ENCODE measurements at regions not wholly inside any gene's neighbourhood (a gene's known extent, or its start where the extent isn't known, plus 50 kb on each side); places are given as distances from the start of the nearest gene placed in this dataset.

GRCh38 chr2:226325526-226325925, 474.1 kb downstream of the IRS1 start:
- Histone ChIP-seq H3K4me1 (ENCODE audit: control insufficient read depth in 2 of 2, insufficient read depth in 2 of 2, low read length in 1 of 2) (no peaks in the 10 kb centered on the region), H3K36me3 (ENCODE audit: control insufficient read depth in 2 of 2, insufficient read depth in 2 of 2, low read length in 1 of 2) (no peaks in the 10 kb centered on the region), H3K9me3 (ENCODE audit: control insufficient read depth in 2 of 2, insufficient read depth in 1 of 2, low read depth in 1 of 2, low read length in 1 of 2) (no peaks in the 10 kb centered on the region), H3K27ac (ENCODE audit: low read depth in 2 of 2, low read length in 1 of 2) (no peak overlapping the region), H3K27me3 (ENCODE audit: control insufficient read depth in 1 of 2, insufficient read depth in 2 of 2, low read length in 2 of 2) (no peaks in the 10 kb centered on the region), H3K4me3 (ENCODE audit: low read depth in 1 of 2, low read length in 2 of 2) (no peak overlapping the region)

GRCh38 chr2:226320076-226320948, 479.3 kb downstream of the IRS1 start:
- no peak overlapping the region for H3K4me3 ChIP-seq (ENCODE audit: low read depth in 1 of 2, low read length in 2 of 2)
- no peaks in the 10 kb centered on the region for H3K4me1 ChIP-seq (ENCODE audit: control insufficient read depth in 2 of 2, insufficient read depth in 2 of 2, low read length in 1 of 2)
- no peak overlapping the region for H3K27ac ChIP-seq (ENCODE audit: low read depth in 2 of 2, low read length in 1 of 2)
- no peaks in the 10 kb centered on the region for H3K9me3 ChIP-seq (ENCODE audit: control insufficient read depth in 2 of 2, insufficient read depth in 1 of 2, low read depth in 1 of 2, low read length in 1 of 2)
- 82 to 91% methylated on average over 6 of the region's 6 CpGs for WGBS, 2 donors
- H3K27me3 ChIP-seq (ENCODE audit: control insufficient read depth in 1 of 2, insufficient read depth in 2 of 2, low read length in 2 of 2), result no peaks in the 10 kb centered on the region
- H3K36me3 ChIP-seq (ENCODE audit: control insufficient read depth in 2 of 2, insufficient read depth in 2 of 2, low read length in 1 of 2), result no peaks in the 10 kb centered on the region

- Histone ChIP-seq H3K9me3 (ENCODE audit: control insufficient read depth in 2 of 2, insufficient read depth in 1 of 2, low read depth in 1 of 2, low read length in 1 of 2) (no peaks in the 10 kb centered on the region), H3K27me3 (ENCODE audit: control insufficient read depth in 1 of 2, insufficient read depth in 2 of 2, low read length in 2 of 2) (no peaks in the 10 kb centered on the region), H3K27ac (ENCODE audit: low read depth in 2 of 2, low read length in 1 of 2) (no peak overlapping the region), H3K4me3 (ENCODE audit: low read depth in 1 of 2, low read length in 2 of 2) (no peak overlapping the region), H3K36me3 (ENCODE audit: control insufficient read depth in 2 of 2, insufficient read depth in 2 of 2, low read length in 1 of 2) (no peaks in the 10 kb centered on the region), H3K4me1 (ENCODE audit: control insufficient read depth in 2 of 2, insufficient read depth in 2 of 2, low read length in 1 of 2) (no peaks in the 10 kb centered on the region)
- 83 to 85% methylated on average over 2 of the region's 2 CpGs for WGBS, 2 donors
Observed at GRCh38 chr2:226317970-226318369, 481.6 kb downstream of the IRS1 start.

- WGBS, 2 donors, result 84% methylated on average over 3 of the region's 3 CpGs
- H3K36me3 ChIP-seq (ENCODE audit: control insufficient read depth in 2 of 2, insufficient read depth in 2 of 2, low read length in 1 of 2), result no peaks in the 10 kb centered on the region
- H3K4me1 ChIP-seq (ENCODE audit: control insufficient read depth in 2 of 2, insufficient read depth in 2 of 2, low read length in 1 of 2), result no peaks in the 10 kb centered on the region
- no peaks in the 10 kb centered on the region for H3K9me3 ChIP-seq (ENCODE audit: control insufficient read depth in 2 of 2, insufficient read depth in 1 of 2, low read depth in 1 of 2, low read length in 1 of 2)
- H3K27me3 ChIP-seq (ENCODE audit: control insufficient read depth in 1 of 2, insufficient read depth in 2 of 2, low read length in 2 of 2), result no peaks in the 10 kb centered on the region
- H3K4me3 ChIP-seq (ENCODE audit: low read depth in 1 of 2, low read length in 2 of 2), result no peak overlapping the region
- H3K27ac ChIP-seq (ENCODE audit: low read depth in 2 of 2, low read length in 1 of 2), result no peak overlapping the region
Observed at GRCh38 chr2:226313060-226313459, 486.6 kb downstream of the IRS1 start.

GRCh38 chr2:226312155-226312554, 487.5 kb downstream of the IRS1 start:
- H3K4me1 ChIP-seq (ENCODE audit: control insufficient read depth in 2 of 2, insufficient read depth in 2 of 2, low read length in 1 of 2), result no peaks in the 10 kb centered on the region
- WGBS, 2 donors, result 86 to 91% methylated on average over 5 of the region's 5 CpGs
- H3K36me3 ChIP-seq (ENCODE audit: control insufficient read depth in 2 of 2, insufficient read depth in 2 of 2, low read length in 1 of 2), result no peaks in the 10 kb centered on the region
- H3K9me3 ChIP-seq (ENCODE audit: control insufficient read depth in 2 of 2, insufficient read depth in 1 of 2, low read depth in 1 of 2, low read length in 1 of 2), result no peaks in the 10 kb centered on the region
- H3K27me3 ChIP-seq (ENCODE audit: control insufficient read depth in 1 of 2, insufficient read depth in 2 of 2, low read length in 2 of 2), result no peaks in the 10 kb centered on the region
- H3K27ac ChIP-seq (ENCODE audit: low read depth in 2 of 2, low read length in 1 of 2), result no peak overlapping the region
- no peak overlapping the region for H3K4me3 ChIP-seq (ENCODE audit: low read depth in 1 of 2, low read length in 2 of 2)

GRCh38 chr2:226310146-226310545, 489.5 kb downstream of the IRS1 start:
- WGBS, 2 donors, result 53 to 54% methylated on average over 6 of the region's 6 CpGs
- Histone ChIP-seq H3K4me1 (ENCODE audit: control insufficient read depth in 2 of 2, insufficient read depth in 2 of 2, low read length in 1 of 2) (no peaks in the 10 kb centered on the region), H3K36me3 (ENCODE audit: control insufficient read depth in 2 of 2, insufficient read depth in 2 of 2, low read length in 1 of 2) (no peaks in the 10 kb centered on the region), H3K9me3 (ENCODE audit: control insufficient read depth in 2 of 2, insufficient read depth in 1 of 2, low read depth in 1 of 2, low read length in 1 of 2) (no peaks in the 10 kb centered on the region), H3K4me3 (ENCODE audit: low read depth in 1 of 2, low read length in 2 of 2) (no peak overlapping the region), H3K27ac (ENCODE audit: low read depth in 2 of 2, low read length in 1 of 2) (no peak overlapping the region), H3K27me3 (ENCODE audit: control insufficient read depth in 1 of 2, insufficient read depth in 2 of 2, low read length in 2 of 2) (no peaks in the 10 kb centered on the region)

- H3K36me3 ChIP-seq (ENCODE audit: control insufficient read depth in 2 of 2, insufficient read depth in 2 of 2, low read length in 1 of 2), result no peaks in the 10 kb centered on the region
- no peak overlapping the region for H3K27ac ChIP-seq (ENCODE audit: low read depth in 2 of 2, low read length in 1 of 2)
- no peak overlapping the region for H3K4me3 ChIP-seq (ENCODE audit: low read depth in 1 of 2, low read length in 2 of 2)
- no peaks in the 10 kb centered on the region for H3K9me3 ChIP-seq (ENCODE audit: control insufficient read depth in 2 of 2, insufficient read depth in 1 of 2, low read depth in 1 of 2, low read length in 1 of 2)
- no peaks in the 10 kb centered on the region for H3K4me1 ChIP-seq (ENCODE audit: control insufficient read depth in 2 of 2, insufficient read depth in 2 of 2, low read length in 1 of 2)
- WGBS, 2 donors, result 70 to 79% methylated on average over 2 of the region's 2 CpGs
- H3K27me3 ChIP-seq (ENCODE audit: control insufficient read depth in 1 of 2, insufficient read depth in 2 of 2, low read length in 2 of 2), result no peaks in the 10 kb centered on the region
Observed at GRCh38 chr2:226308986-226309385, 490.6 kb downstream of the IRS1 start.

GRCh38 chr2:226308323-226308680, 491.3 kb downstream of the IRS1 start:
- no peaks in the 10 kb centered on the region for H3K27me3 ChIP-seq (ENCODE audit: control insufficient read depth in 1 of 2, insufficient read depth in 2 of 2, low read length in 2 of 2)
- 91 to 95% methylated on average over 2 of the region's 2 CpGs for WGBS, 2 donors

GRCh38 chr2:226307487-226308322, 491.9 kb downstream of the IRS1 start:
- no peaks in the 10 kb centered on the region for H3K9me3 ChIP-seq (ENCODE audit: control insufficient read depth in 2 of 2, insufficient read depth in 1 of 2, low read depth in 1 of 2, low read length in 1 of 2)
- no peaks in the 10 kb centered on the region for H3K36me3 ChIP-seq (ENCODE audit: control insufficient read depth in 2 of 2, insufficient read depth in 2 of 2, low read length in 1 of 2)
- H3K4me3 ChIP-seq (ENCODE audit: low read depth in 1 of 2, low read length in 2 of 2), result no peak overlapping the region
- H3K4me1 ChIP-seq (ENCODE audit: control insufficient read depth in 2 of 2, insufficient read depth in 2 of 2, low read length in 1 of 2), result no peaks in the 10 kb centered on the region
- no peak overlapping the region for H3K27ac ChIP-seq (ENCODE audit: low read depth in 2 of 2, low read length in 1 of 2)
- H3K27me3 ChIP-seq (ENCODE audit: control insufficient read depth in 1 of 2, insufficient read depth in 2 of 2, low read length in 2 of 2), result no peaks in the 10 kb centered on the region
- WGBS, 2 donors, result 76 to 83% methylated on average over 4 of the region's 4 CpGs

More at GRCh38 chr2:226308323-226308680, 491.3 kb downstream of the IRS1 start:
- no peaks in the 10 kb centered on the region for H3K4me1 ChIP-seq (ENCODE audit: control insufficient read depth in 2 of 2, insufficient read depth in 2 of 2, low read length in 1 of 2)
- H3K9me3 ChIP-seq (ENCODE audit: control insufficient read depth in 2 of 2, insufficient read depth in 1 of 2, low read depth in 1 of 2, low read length in 1 of 2), result no peaks in the 10 kb centered on the region
- no peaks in the 10 kb centered on the region for H3K36me3 ChIP-seq (ENCODE audit: control insufficient read depth in 2 of 2, insufficient read depth in 2 of 2, low read length in 1 of 2)
- no peak overlapping the region for H3K27ac ChIP-seq (ENCODE audit: low read depth in 2 of 2, low read length in 1 of 2)
- H3K4me3 ChIP-seq (ENCODE audit: low read depth in 1 of 2, low read length in 2 of 2), result no peak overlapping the region
